RWPE1 (cell line): ENCODE measurements at regions not wholly inside any gene's neighbourhood (a gene's known extent, or its start where the extent isn't known, plus 50 kb on each side); places are given as distances from the start of the nearest gene placed in this dataset.

Experiments used
- CTCF ChIA-PET: fragments of 350-600 bp; sonication (Branson Sonifier 250); formaldehyde crosslinking; extraction: SDS; loops from one replicate; lab custom pipeline; 2021; lab: Yijun Ruan, JAX
- POLR2A ChIA-PET: fragments of 400-600 bp; formaldehyde crosslinking; extraction: SDS; loops from one replicate; lab custom pipeline; 2020; ENCODE audit warnings: antibody characterized with exemption; ENCODE audit not compliant: low non-redundant PET; lab: Yijun Ruan, JAX
- DNase-seq: peaks from one replicate; pipeline ENCODE4 v3.0.0; 2012; ENCODE audit warnings: low spot score
- H3K27ac ChIP-seq: fragments of 450-650 bp; 2 replicates; pipeline ENCODE4 v1.5.1; 2017
- CTCF ChIP-seq: fragments of 450-650 bp; conservative IDR thresholded peaks from 2 replicates; pipeline ENCODE4 v1.5.1; 2017; ENCODE audit warnings: low read depth, mild to moderate bottlenecking

DNA sequence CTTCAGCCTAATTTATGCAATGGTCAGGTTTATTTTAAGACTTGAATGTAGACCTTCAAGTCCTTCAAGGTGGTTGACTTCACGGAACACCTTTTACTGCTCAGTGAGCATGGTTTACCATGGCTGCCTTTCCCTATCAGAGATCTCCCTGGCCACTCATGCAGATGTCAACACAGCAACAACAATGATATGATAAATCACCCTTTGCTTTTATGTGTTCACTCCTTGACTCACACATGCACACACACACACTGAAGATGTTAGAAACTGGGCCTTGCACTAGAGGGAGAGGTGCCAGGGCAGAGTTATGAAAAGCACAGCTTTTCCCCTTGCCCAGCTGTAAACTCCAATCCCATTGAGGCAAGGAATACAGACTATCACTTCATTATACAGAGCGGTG is 134.4 kb downstream of the WNT5A start:
- no peak overlapping the region for H3K27ac ChIP-seq
- POLR2A ChIA-PET, result no interaction called here
- CTCF ChIA-PET, result interaction anchor here (0.5 kb wide), 1 partner anchor 305 kb away, joined by 3 read pairs; no protein-coding TSS in a partner anchor
- DNase-seq, result no peak
- TF ChIP-seq CTCF, result no peak

GRCh38 chr3:55349851-55350250 is 137.3 kb downstream of the WNT5A start:
- no peak for DNase-seq
- POLR2A ChIA-PET, result no interaction called here
- no peak overlapping the region for H3K27ac ChIP-seq
- CTCF ChIA-PET, result interaction anchor here (0.7 kb wide), 1 partner anchor 187 kb away, joined by 3 read pairs; no protein-coding TSS in a partner anchor
- no peak for TF ChIP-seq CTCF

DNA sequence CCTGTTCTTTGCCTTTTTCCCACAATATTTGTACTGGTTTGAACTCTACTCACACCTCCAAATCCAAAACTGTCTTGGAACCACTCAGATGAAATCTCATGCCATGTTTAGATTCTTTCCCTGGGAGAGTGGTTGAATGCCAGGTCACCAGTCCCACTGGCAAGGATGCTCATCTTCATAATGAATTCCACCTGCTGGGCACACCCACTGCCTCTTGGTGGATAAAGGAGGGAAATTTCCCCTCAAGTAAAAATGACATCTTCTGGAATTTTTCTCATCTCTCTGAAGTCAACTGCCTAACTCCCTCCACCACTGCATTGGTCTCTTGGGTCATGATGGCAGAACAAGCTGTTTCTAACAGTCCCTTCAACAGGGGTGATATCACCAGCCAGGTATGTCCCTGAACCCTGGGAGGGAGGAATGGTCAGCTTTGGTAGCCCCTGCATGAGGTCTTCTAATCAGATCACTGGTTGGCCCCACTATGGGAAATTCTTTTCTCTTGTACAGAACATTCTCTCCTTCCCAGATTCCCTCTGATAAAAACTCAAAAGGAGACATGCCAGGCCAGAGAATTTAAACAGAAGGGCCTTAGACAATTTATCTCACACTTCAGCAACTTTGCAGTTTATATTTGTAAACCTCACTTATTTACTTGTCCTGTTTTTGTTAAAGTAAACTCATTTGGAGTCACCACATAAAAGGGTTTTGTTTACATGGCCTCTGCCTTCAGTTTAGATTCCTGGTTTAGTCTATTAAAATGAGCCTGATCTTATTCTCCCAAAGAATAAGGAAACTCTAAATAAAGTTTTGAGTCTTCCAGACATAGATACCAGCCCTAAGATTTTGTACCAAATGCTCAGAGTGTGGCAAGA is 143.4 kb downstream of the WNT5A start:
- CTCF ChIA-PET, result no interaction called here
- DNase-seq, result no peak
- TF ChIP-seq CTCF, result no peak
- POLR2A ChIA-PET, result no interaction called here
- no peak overlapping the region for H3K27ac ChIP-seq

- no peak for TF ChIP-seq CTCF
- no peak for DNase-seq
- ChIA-PET CTCF (no interaction called here), POLR2A (no interaction called here)
- no peak overlapping the region for H3K27ac ChIP-seq
These were observed 145.5 kb downstream of the WNT5A start for GRCh38 chr3:55341502-55342031.

DNA sequence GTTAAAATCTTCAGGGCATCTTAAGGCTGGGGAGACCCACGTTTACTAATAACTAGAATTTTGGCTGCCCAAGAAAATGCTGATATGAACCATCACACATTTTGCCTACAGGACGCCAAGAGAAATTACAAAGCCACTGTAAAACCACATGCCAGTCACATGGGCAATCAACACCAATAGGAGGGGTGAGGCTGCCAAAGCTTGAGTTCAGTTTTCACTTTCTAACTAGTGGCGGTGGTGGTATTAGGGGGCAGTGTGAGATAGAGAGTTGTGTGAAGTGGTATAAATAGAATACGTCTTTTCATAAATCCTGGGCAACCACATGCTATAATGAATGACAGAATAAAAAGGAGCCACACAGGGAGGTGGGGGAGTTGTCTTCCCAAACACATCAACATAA is 147.3 kb downstream of the WNT5A start:
- H3K27ac ChIP-seq, result no peak overlapping the region
- CTCF ChIA-PET, result no interaction called here
- TF ChIP-seq CTCF, result no peak
- POLR2A ChIA-PET, result no interaction called here
- no peak for DNase-seq

DNA sequence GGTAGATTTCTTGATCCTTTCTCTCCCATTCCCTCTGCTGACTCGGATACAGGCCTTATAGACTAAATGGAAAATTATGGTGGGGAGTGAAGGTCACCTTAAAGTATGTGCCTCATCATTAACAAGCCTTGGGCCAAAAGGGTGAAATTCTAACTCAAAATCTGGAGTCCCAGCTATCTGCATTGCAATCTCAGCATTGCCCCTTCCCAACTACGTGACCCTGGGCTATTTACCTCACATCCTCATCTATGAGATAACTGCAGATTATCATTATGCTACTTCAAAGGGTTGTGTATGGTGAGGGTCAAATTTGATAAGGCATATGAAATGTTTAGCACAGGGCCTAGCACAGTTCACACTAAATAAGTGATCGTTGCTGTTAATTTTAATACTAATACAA is 147.7 kb downstream of the WNT5A start:
- CTCF ChIA-PET, result no interaction called here
- DNase-seq, result no peak

More for the DNA sequence above, 147.7 kb downstream of the WNT5A start:
- POLR2A ChIA-PET, result no interaction called here
- TF ChIP-seq CTCF, result no peak
- no peak overlapping the region for H3K27ac ChIP-seq
